Trophoblast cell (in vitro differentiated cells and primary cell): ENCODE measurements at regions not wholly inside any gene's neighbourhood (a gene's known extent, or its start where the extent isn't known, plus 50 kb on each side); places are given as distances from the start of the nearest gene placed in this dataset.
"Not testable (repeated sequence)": the region's sequence is repeated elsewhere in the genome, so short reads cannot be mapped to it uniquely, and the experiment has no call there.

Source experiments
- DNase-seq, 2 donors: peaks; one replicate each; pipeline ENCODE4 v3.0.0-alpha.2; 2016
- H2AFZ ChIP-seq: 2 replicates; pipeline ENCODE4 v1.6.1; 2013; ENCODE audit warnings: low read length, moderate library complexity, mild to moderate bottlenecking; ENCODE audit not compliant: insufficient read depth, poor library complexity
- H2AK5ac ChIP-seq: 2 replicates; pipeline ENCODE4 v1.6.1; 2013; ENCODE audit warnings: mild to moderate bottlenecking, low read length
- H2BK120ac ChIP-seq: 2 replicates; pipeline ENCODE4 v1.6.1; 2013; ENCODE audit warnings: low read length, mild to moderate bottlenecking, moderate library complexity; ENCODE audit not compliant: insufficient read depth, poor library complexity
- H2BK12ac ChIP-seq: 2 replicates; pipeline ENCODE4 v1.6.1; 2013; ENCODE audit warnings: mild to moderate bottlenecking, low read length, moderate library complexity
- H2BK5ac ChIP-seq: 2 replicates; pipeline ENCODE4 v1.6.1; 2013; ENCODE audit warnings: low read length, low read depth, moderate library complexity, mild to moderate bottlenecking; ENCODE audit not compliant: poor library complexity
- H3K14ac ChIP-seq: 2 replicates; pipeline ENCODE4 v1.6.1; 2013; ENCODE audit warnings: mild to moderate bottlenecking, low read length
- H3K18ac ChIP-seq: 2 replicates; pipeline ENCODE4 v1.6.1; 2013; ENCODE audit warnings: mild to moderate bottlenecking, low read length
- H3K23ac ChIP-seq: 2 replicates; pipeline ENCODE4 v1.6.1; 2013; ENCODE audit warnings: low read length
- H3K27ac ChIP-seq: 2 replicates; pipeline ENCODE4 v1.5.1; 2013; ENCODE audit warnings: low read depth, mild to moderate bottlenecking, inconsistent platforms, low read length, moderate library complexity
- H3K27me3 ChIP-seq: 2 replicates; pipeline ENCODE4 v1.6.1; 2013; ENCODE audit warnings: inconsistent platforms, mild to moderate bottlenecking, low read length, moderate library complexity; ENCODE audit not compliant: insufficient read depth
- H3K36me3 ChIP-seq, 2 experiments: 1 replicate in 1 of 2; 2 replicates in 1 of 2; pipeline ENCODE4 v1.6.1; 2013; ENCODE audit warnings: low read length in 2 of 2, mild to moderate bottlenecking in 2 of 2, moderate library complexity in 1 of 2; ENCODE audit not compliant: insufficient read depth in 2 of 2, control insufficient read depth in 1 of 2
- H3K4ac ChIP-seq: 2 replicates; pipeline ENCODE4 v1.6.1; 2013; ENCODE audit warnings: low read depth, mild to moderate bottlenecking, low read length, moderate library complexity
- H3K4me1 ChIP-seq, 2 experiments: 1 replicate in 1 of 2; 2 replicates in 1 of 2; pipeline ENCODE4 v1.6.1; 2013; ENCODE audit warnings: low read length in 2 of 2, mild to moderate bottlenecking in 2 of 2, moderate library complexity in 1 of 2; ENCODE audit not compliant: insufficient read depth in 2 of 2, control insufficient read depth in 1 of 2
- H3K4me2 ChIP-seq: 2 replicates; pipeline ENCODE4 v1.6.1; 2013; ENCODE audit warnings: inconsistent platforms, mild to moderate bottlenecking, low read length, moderate library complexity
- H3K4me3 ChIP-seq: 2 replicates; pipeline ENCODE4 v1.5.1; 2013; ENCODE audit warnings: mild to moderate bottlenecking, low read depth, low read length, inconsistent platforms
- H3K79me1 ChIP-seq: one replicate; pipeline ENCODE4 v1.6.1; 2013; ENCODE audit warnings: low read length
- H3K79me2 ChIP-seq: 2 replicates; pipeline ENCODE4 v1.6.1; 2013; ENCODE audit warnings: low read length, mild to moderate bottlenecking; ENCODE audit not compliant: control insufficient read depth, insufficient read depth, poor library complexity
- H3K9ac ChIP-seq: 2 replicates; pipeline ENCODE4 v1.6.1; 2013; ENCODE audit warnings: mild to moderate bottlenecking, low read length
- H3K9me3 ChIP-seq: 2 replicates; pipeline ENCODE4 v1.6.1; 2013; ENCODE audit warnings: low read depth, mild to moderate bottlenecking, control low read depth, inconsistent platforms, low read length; ENCODE audit not compliant: insufficient read depth
- H4K12ac ChIP-seq: 2 replicates; pipeline ENCODE4 v1.6.1; 2013; ENCODE audit warnings: low read depth, mild to moderate bottlenecking, low read length, moderate library complexity
- H4K8ac ChIP-seq: 2 replicates; pipeline ENCODE4 v1.6.1; 2013; ENCODE audit warnings: low read depth, mild to moderate bottlenecking, low read length, moderate library complexity
- H4K91ac ChIP-seq: one replicate; pipeline ENCODE4 v1.6.1; 2013; ENCODE audit warnings: low read depth, mild to moderate bottlenecking, low read length, moderate library complexity
- WGBS: extraction: QIAGEN DNeasy Blood & Tissue Kit; methylation state at CpG from one replicate; pipeline ENCODE4 v1.1.7; 2013; ENCODE audit warnings: missing lambda C conversion rate; ENCODE audit not compliant: insufficient read length, insufficient coverage; ENCODE audit errors: extremely low coverage; 5-methylcytosine and 5-hydroxymethylcytosine counted together

- not testable (repeated sequence) for H3K4me3 ChIP-seq, DNase-seq, H3K23ac ChIP-seq, H2AFZ ChIP-seq, H3K79me2 ChIP-seq, H2BK120ac ChIP-seq, H3K14ac ChIP-seq, H3K27me3 ChIP-seq, H2BK12ac ChIP-seq, H4K91ac ChIP-seq, H3K4me1 ChIP-seq, H3K4ac ChIP-seq, H4K12ac ChIP-seq, H2BK5ac ChIP-seq, H3K4me2 ChIP-seq, H2AK5ac ChIP-seq, H3K36me3 ChIP-seq, H3K9ac ChIP-seq, H3K18ac ChIP-seq, H3K9me3 ChIP-seq, H3K79me1 ChIP-seq, H3K27ac ChIP-seq, H4K8ac ChIP-seq
- no CpG with 5 or more reads among the region's 3 CpGs for WGBS
Measured at GRCh38 chr5:62218860-62219259, 87.1 kb upstream of the KIF2A start.

- not testable (repeated sequence) for DNase-seq, H3K79me1 ChIP-seq, H4K8ac ChIP-seq, H3K4ac ChIP-seq, H4K91ac ChIP-seq, H3K27ac ChIP-seq, H4K12ac ChIP-seq, H3K18ac ChIP-seq, H2BK120ac ChIP-seq, H3K23ac ChIP-seq, H2AK5ac ChIP-seq, H3K9ac ChIP-seq, H3K79me2 ChIP-seq, H2BK12ac ChIP-seq, H3K14ac ChIP-seq, H3K4me1 ChIP-seq, H3K36me3 ChIP-seq, H3K4me3 ChIP-seq, H3K4me2 ChIP-seq, H2BK5ac ChIP-seq, H3K9me3 ChIP-seq, H3K27me3 ChIP-seq, H2AFZ ChIP-seq
- no CpG with 5 or more reads among the region's 5 CpGs for WGBS
Measured at GRCh38 chr5:62221881-62222280, 84.1 kb upstream of the KIF2A start.

- not testable (repeated sequence) for H2BK120ac ChIP-seq, H3K4me1 ChIP-seq, H3K27me3 ChIP-seq, H3K4ac ChIP-seq, H3K23ac ChIP-seq, H2BK5ac ChIP-seq, H3K4me2 ChIP-seq, H4K12ac ChIP-seq, DNase-seq, H3K36me3 ChIP-seq, H3K14ac ChIP-seq, H3K9ac ChIP-seq, H2AK5ac ChIP-seq, H2AFZ ChIP-seq, H3K18ac ChIP-seq, H3K79me1 ChIP-seq, H3K27ac ChIP-seq, H3K9me3 ChIP-seq, H3K4me3 ChIP-seq, H3K79me2 ChIP-seq, H4K8ac ChIP-seq, H2BK12ac ChIP-seq, H4K91ac ChIP-seq
- WGBS, result no CpG with 5 or more reads among the region's 2 CpGs
Measured at GRCh38 chr5:62222305-62222704, 83.7 kb upstream of the KIF2A start.

GRCh38 chr5:62223312-62223670, 82.7 kb upstream of the KIF2A start:
- H3K27ac ChIP-seq, H3K27me3 ChIP-seq, H3K36me3 ChIP-seq, H4K8ac ChIP-seq, H2BK12ac ChIP-seq, H2AK5ac ChIP-seq, H4K91ac ChIP-seq, H3K79me2 ChIP-seq, H3K9me3 ChIP-seq, DNase-seq, H3K23ac ChIP-seq, H4K12ac ChIP-seq, H3K4me3 ChIP-seq, H3K18ac ChIP-seq, H3K4me1 ChIP-seq, H3K4ac ChIP-seq, H2BK120ac ChIP-seq, H3K79me1 ChIP-seq, H2BK5ac ChIP-seq, H2AFZ ChIP-seq, H3K14ac ChIP-seq, H3K9ac ChIP-seq, H3K4me2 ChIP-seq: not testable (repeated sequence)
- no CpG with 5 or more reads among the region's 9 CpGs for WGBS
